ENCODE measurements at regions not wholly inside any gene's neighbourhood (a gene's known extent, or its start where the extent isn't known, plus 50 kb on each side); places are given as distances from the start of the nearest gene placed in this dataset.

DNA sequence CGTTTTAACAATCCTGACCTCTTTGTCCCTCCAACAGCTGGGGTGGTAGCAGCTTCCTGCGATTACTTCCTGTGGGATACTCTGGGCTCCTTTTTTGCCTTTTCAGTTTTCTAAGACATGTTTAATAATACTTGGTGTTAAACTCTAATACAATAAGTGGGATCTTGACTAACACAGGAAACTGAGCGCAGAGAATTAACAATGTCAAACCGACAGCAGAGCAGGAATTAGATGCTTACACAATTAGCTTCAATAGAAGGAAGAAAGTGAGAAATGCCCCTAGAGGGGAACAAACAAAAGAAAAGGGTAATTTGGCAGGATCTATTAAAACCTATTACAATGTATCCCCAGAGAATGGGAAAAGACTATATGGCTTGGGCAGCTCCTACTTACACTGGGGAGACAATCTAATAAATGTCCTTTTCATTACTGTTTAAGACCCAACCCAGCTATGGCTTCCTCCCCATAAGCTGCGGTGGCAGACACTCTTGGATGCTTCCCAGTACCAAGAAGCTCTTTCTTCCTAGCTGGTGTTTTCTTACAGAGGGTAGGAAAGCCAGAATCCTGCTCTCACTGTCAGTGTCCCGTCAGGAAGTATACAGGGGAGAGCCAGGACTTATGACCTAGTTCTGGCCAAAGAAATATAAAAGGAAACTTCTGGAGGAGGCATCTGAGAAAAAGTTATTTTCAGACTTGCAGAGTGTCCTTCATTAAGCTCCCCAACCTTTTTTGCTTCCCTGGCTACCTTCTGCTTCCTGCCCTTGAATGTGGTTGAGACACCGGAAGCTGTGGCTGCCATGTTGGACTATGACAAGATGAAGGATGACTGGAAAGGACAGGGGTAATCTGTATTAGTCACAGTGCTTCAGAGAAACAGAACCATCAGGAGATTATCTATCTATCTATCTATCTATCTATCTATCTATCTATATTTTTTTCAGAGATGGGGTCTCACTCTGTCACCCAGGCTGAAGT is 194.1 kb upstream of the KBTBD8 start:
- no peak for DNase-seq (ENCODE audit: low read depth)
- H3K4me3 ChIP-seq (ENCODE audit: low read length) = no peak overlapping the region
- no peak for TF ChIP-seq CTCF (IDR thresholded peaks at IDR 0.05; ENCODE audit: insufficient read depth, low read depth, low read length, missing control alignments)

DNA sequence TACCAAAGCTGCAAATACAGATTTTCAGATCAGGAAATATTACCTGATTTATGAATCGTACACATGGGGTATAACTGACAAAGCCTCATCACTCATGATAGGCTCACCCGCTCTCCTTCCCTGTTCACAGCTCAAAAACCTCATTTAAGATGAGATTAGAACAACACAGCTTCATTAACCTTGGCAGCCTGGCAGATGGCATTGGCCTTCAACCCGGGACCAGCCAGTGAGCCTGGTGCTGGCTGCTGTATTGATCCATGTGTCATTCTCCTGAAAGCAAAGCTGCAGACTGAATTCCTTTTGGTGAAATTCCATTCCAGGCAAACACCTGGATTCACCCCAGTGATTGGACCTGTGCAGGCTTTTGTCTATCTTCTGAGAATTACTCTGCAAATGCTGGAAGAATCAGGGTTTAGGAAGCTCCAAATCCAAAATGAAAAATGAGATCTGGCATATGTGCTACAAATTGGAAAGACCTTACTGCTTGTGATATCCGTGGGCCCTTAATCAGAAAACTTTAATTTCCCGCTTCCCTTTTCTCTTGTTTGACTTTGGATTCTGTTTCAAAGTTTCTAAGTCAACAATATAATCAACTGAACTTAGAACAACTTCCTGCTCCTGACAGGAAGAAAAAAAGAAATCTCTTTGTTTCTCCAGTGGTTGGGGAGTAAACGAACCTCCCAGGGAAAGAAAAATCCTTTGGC is 189.1 kb upstream of the KBTBD8 start:
- no peak overlapping the region for H3K4me3 ChIP-seq (ENCODE audit: low read length)
- DNase-seq (ENCODE audit: low read depth) = no peak
- TF ChIP-seq CTCF (IDR thresholded peaks at IDR 0.05; ENCODE audit: insufficient read depth, low read depth, low read length, missing control alignments) = no peak

- DNase-seq (ENCODE audit: low read depth) = no peak
- no peak for TF ChIP-seq CTCF (IDR thresholded peaks at IDR 0.05; ENCODE audit: insufficient read depth, low read depth, low read length, missing control alignments)
- H3K4me3 ChIP-seq (ENCODE audit: low read length) = no peak overlapping the region
These were observed 188.5 kb upstream of the KBTBD8 start for GRCh38 chr3:66809595-66809958.

DNA sequence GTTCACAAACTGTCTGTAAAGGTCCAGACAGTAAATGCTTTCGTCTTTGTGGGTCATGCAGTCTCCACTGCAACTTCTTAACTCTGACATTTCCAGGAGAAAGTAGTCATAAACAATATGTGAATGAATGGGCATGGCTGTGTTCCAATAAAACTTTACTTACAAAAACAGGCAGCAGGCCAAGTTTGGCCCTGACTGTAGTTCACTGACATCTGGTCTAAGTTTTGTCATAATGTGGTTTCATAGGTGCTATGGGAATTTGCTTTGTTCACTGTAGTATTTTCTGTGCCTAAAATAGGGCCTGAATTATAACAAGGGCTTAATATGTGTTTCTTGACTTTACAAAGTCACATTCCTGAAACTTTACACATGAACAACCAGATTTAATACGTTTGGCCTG is 186.0 kb upstream of the KBTBD8 start:
- peak; percentile 15 for DNase-seq (ENCODE audit: low read depth)
- no peak overlapping the region for H3K4me3 ChIP-seq (ENCODE audit: low read length)
- TF ChIP-seq CTCF (IDR thresholded peaks at IDR 0.05; ENCODE audit: insufficient read depth, low read depth, low read length, missing control alignments) = no peak

GRCh38 chr3:66812741-66813140 is 185.4 kb upstream of the KBTBD8 start:
- H3K4me3 ChIP-seq (ENCODE audit: low read length) = no peak overlapping the region
- TF ChIP-seq CTCF (IDR thresholded peaks at IDR 0.05; ENCODE audit: insufficient read depth, low read depth, low read length, missing control alignments) = no peak
- DNase-seq (ENCODE audit: low read depth) = no peak

GRCh38 chr3:66816090-66816761 is 181.9 kb upstream of the KBTBD8 start:
- peak; percentile 66 for DNase-seq (ENCODE audit: low read depth)

More at GRCh38 chr3:66816090-66816761, 181.9 kb upstream of the KBTBD8 start:
- TF ChIP-seq CTCF (IDR thresholded peaks at IDR 0.05; ENCODE audit: insufficient read depth, low read depth, low read length, missing control alignments) = peak; percentile 49
- H3K4me3 ChIP-seq (ENCODE audit: low read length) = no peak overlapping the region
